GM10248 (cell line): ENCODE measurements at regions not wholly inside any gene's neighbourhood (a gene's known extent, or its start where the extent isn't known, plus 50 kb on each side); places are given as distances from the start of the nearest gene placed in this dataset.

ENCODE experiments used
- CTCF ChIA-PET: fragments of 300-600 bp; sonication (Branson Sonifier 250); formaldehyde crosslinking; extraction: SDS; loops from one replicate; lab custom pipeline; 2021; ENCODE audit warnings: antibody characterized with exemption; lab: Yijun Ruan, JAX
- POLR2A ChIA-PET: fragments of 350-650 bp; sonication (Branson Sonifier 250); formaldehyde crosslinking; extraction: SDS; loops from one replicate; lab custom pipeline; 2020; ENCODE audit warnings: antibody characterized with exemption; lab: Yijun Ruan, JAX
- DNase-seq: peaks from one replicate; pipeline ENCODE4 v3.0.0; 2012; ENCODE audit errors: extremely low spot score
- CTCF ChIP-seq: IDR thresholded peaks from 2 replicates; pipeline ENCODE4 v1.5.1; 2012; ENCODE audit warnings: mild to moderate bottlenecking, low read depth; ENCODE audit errors: extremely low read depth, missing control alignments, control extremely low read depth

GRCh38 chr6:148650941-148651505, 95.8 kb upstream of the UST start:
- DNase-seq: no peak
- CTCF ChIA-PET: interaction anchor here (1.2 to 2.6 kb wide), 3 partner anchors 23 to 73 kb away, joined by 4 to 10 read pairs (median 7); no protein-coding TSS in a partner anchor
- no peak for TF ChIP-seq CTCF
- POLR2A ChIA-PET: no interaction called here

GRCh38 chr6:148652205-148652604, 94.6 kb upstream of the UST start:
- CTCF ChIA-PET: interaction anchor here (0.9 to 2.6 kb wide), 6 partner anchors 8 to 65 kb away, joined by 3 to 10 read pairs (median 4); no protein-coding TSS in a partner anchor

GRCh38 chr6:148653138-148653776, 93.6 kb upstream of the UST start:
- DNase-seq: no peak
- ChIA-PET POLR2A (no interaction called here), CTCF (interaction anchor here (1.4 to 2.6 kb wide), 2 partner anchors 18 to 33 kb away, joined by 4 to 10 read pairs; no protein-coding TSS in a partner anchor)
- TF ChIP-seq CTCF: no peak

More at GRCh38 chr6:148652205-148652604, 94.6 kb upstream of the UST start:
- POLR2A ChIA-PET: no interaction called here
- DNase-seq: no peak
- no peak for TF ChIP-seq CTCF

- DNase-seq: no peak
- ChIA-PET CTCF (no interaction called here), POLR2A (no interaction called here)
- TF ChIP-seq CTCF: no peak
Observed at GRCh38 chr6:148657048-148657447, 89.8 kb upstream of the UST start.

GRCh38 chr6:148658681-148659430, 88.0 kb upstream of the UST start:
- DNase-seq: no peak
- ChIA-PET POLR2A (no interaction called here), CTCF (no interaction called here)
- TF ChIP-seq CTCF: no peak

GRCh38 chr6:148667395-148667794, 79.4 kb upstream of the UST start:
- no peak for TF ChIP-seq CTCF
- no peak for DNase-seq
- POLR2A ChIA-PET: no interaction called here
- CTCF ChIA-PET: no interaction called here
